Inferior parietal cortex (tissue), 1 donor: ENCODE measurements at regions not wholly inside any gene's neighbourhood (a gene's known extent, or its start where the extent isn't known, plus 50 kb on each side); places are given as distances from the start of the nearest gene placed in this dataset.
"Not testable (repeated sequence)": the region's sequence is repeated elsewhere in the genome, so short reads cannot be mapped to it uniquely, and the experiment has no call there.

Source experiments
- DNase-seq: peaks from one replicate; pipeline ENCODE4 v3.0.0-alpha.2; 2016; ENCODE audit errors: extremely low spot score

DNA sequence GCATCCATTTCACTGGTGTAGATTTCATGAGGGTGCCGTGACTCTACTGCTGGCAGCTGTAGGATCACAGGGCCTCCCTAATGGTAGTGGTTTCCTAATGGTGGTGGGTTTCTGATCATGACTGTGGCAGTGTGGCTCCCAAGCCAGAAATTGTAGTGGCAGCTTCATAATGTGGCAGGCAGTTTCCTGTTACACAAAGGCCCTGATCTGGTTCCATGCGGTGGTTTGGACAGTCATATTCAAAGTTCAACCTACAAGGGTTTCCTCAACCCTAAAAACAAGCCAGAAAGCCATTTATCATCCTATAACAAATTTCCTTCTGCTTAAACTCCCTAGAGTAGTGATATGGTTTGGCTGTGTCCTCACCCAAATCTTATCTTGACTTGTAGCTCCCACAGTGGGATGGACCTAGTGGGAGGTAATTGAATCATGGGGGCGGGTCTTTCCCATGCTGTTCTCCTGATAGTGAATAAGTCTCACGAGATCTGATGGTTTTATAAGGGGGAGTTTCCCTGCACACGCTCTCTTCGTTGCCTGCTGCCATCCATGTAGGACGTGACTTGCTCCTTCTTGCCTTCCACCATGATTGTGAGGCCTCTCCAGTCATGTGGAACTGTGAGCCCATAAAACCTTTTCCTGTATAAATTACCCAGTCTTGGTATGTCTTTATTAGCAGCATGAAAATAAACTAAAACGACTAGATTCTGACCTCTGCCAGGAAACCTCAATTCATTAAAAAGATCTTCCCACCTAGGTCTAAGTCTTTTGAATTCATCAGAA lies 257.1 kb downstream of the EFCAB11 start:
- no peak for DNase-seq

DNA sequence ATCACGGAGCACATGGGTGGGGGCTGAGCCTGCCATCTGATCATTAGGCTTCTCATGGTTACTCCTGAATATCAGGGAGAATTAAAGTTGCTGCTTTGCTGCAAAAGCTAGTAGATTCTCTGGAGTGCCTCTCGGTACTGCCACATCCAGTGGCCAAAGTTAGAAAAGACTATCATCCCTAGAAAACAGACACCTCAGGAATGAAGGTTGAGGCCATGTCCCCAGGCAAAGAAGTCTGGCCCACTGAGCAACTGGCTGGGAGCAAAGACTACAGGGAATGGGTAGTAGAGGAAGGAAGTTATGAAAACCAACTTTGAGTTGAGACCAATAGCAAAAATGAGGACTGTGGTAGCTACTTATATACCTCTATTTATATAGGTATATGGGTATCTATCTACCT lies 258.7 kb downstream of the EFCAB11 start:
- no peak for DNase-seq

DNA sequence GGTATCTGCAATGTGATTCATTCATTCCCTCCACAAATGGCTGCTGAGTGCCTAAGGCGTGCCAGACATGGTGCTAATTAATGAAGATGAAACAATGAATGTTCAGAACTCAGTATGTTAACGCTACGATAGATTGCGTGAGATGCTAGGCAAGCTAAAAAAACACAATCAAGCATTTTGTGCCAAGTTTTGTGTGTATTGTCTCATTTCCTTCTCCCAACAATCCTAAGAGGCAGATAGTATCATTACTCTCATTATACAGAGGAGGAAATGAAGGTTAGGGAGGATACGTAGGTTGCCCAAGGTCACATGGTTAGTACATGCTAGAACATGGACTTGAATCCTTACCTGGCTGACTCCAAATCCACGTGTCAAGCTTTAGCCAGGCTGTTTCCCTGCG lies 264.4 kb downstream of the EFCAB11 start:
- no peak for DNase-seq

DNA sequence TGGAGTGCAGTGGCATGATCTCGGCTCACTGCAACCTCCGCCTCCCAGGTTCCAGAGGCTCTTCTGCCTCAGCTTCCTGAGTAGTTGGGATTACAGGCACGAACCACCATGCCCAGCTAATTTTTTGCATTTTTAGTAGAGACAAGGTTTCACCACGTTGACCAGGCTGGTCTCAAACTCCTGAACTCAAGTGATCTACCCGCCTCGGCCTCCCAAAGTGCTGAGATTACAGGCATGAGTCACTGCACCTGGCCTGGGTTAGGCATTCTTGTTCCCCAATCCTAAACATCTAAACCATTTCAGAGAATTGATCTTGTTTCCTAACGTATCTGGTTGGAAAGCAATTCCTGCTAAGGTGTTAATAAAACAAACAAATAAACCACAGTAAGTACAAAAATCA lies 264.8 kb downstream of the EFCAB11 start:
- not testable (repeated sequence) for DNase-seq

DNA sequence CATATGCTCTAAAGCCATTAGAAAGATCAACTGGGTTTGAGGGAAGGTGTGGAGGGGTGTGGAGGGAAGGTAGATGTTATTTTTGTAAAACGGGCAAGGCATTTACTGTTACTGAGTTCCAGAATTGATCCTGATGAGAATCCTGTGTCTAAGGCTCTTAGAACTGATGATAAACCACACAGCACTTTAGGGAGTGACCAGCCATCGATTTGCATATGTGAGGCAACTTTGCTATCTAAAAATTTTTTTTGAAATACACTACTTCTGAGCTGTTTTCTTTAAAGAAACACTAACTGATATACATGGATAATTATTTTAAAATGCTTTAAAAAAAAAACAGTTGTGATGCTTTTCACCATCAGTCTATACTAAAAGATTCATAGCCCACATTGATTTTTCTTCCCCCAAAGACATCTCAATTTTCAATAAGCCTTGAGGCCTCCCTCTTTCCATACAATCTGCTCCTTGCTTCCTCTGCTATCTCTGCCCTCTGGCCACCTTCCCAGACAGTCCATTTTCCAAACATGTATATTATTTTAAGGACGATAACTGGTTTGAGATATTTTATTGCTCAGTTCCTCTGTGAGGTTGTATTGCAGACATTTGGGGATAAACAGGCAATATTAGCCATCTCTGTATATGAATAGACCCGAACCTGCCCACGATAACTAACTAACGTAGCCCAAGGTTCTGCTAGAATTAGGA lies 265.9 kb downstream of the EFCAB11 start:
- DNase-seq: no peak

DNA sequence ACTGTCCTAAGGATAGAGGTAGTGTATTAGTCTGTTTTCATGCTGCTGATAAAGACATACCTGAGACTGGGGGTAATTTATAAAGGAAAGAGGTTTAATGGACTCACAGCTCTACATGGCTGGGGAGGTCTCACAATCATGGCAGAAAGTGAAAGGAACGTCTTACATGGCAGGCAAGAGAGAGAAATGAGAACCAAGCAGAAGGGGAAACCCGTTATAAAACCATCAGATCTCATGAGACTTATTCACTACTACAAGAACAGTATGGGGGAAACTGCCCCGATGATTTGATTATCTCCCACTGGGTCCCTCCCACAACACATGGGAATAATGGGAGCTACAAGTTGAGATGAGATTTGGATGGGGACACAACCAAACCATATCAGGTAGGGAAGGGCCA lies 267.4 kb downstream of the EFCAB11 start:
- not testable (repeated sequence) for DNase-seq

DNA sequence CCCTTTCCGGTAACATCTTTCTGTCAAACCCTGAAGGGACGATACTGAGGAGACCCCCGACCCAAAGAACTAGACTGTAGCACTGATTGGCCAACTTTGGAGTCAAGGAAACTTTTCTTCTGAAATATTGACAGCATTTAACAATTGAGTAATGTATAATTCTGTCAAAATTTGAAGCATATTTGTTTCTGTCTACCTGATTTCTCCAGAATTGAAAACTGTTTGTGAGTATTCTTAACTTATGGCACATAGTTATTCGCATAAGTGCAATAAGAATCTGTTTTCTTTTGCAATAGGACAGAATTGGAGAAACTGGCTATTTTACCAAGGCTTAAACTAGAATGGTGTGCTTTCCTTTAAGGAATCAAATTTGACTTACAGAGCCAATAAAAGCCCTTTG lies 267.1 kb upstream of the FOXN3 start:
- no peak for DNase-seq

DNA sequence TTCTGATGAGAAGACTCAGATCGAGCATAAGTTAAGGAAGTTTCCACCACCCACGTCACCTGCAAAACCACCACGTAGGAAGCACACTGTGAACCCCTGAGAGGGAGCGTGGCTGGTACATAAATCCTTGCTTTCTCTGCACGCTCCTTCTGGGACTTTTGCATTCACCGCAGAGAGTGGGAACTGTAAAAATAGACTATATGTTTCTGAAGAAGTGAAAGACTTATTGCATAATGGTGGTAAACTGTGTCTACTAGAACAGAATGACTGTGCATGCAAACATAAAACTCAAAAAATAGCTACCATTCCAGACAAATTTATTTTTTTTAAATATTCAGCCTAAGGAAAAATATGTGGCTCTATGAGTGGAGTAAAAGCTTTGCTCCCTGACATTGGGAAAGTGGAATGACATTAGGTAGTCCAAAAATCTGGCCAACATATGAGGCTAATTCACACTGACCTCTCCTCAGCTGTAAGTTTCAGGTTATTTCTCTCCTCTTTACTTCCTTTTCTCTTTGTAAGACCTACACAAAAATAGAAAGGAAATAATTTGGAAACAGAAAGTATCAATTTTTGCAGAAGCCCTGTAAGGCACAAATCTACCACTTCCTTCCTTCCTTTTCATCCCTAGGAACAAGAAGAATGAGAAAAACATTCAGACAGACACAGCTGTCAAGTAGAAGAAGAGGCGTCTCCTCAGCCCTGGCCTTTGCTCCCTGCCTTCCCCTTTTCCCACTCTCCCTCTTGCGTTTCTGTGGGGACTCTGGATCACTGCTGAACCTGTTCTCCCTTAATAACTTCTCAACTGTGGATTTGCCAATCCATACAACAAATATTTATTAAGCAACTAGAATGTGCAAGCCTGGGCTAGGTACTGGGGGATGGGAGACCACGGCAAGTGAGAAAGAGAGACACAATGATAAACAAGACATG lies 264.3 kb upstream of the FOXN3 start:
- peak; percentile 53 for DNase-seq

DNA sequence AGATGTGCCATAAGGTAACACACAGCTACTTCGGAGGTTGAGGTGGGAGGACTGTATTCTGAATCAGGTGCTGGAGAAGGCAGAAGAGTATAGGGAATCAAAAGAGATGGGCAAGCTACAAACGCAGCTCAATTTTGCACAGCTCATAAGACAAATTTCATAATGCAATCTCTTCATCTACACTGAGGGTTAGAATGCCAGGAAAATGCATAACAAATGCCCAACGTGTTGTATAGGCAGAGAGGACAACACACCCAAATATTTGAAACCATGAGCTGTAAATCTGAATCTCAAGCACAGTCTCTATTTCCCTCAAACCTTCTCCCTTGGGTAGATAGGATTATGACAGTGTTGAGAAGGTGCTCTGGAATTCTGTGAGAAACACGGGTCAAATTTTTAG lies 263.1 kb upstream of the FOXN3 start:
- no peak for DNase-seq

DNA sequence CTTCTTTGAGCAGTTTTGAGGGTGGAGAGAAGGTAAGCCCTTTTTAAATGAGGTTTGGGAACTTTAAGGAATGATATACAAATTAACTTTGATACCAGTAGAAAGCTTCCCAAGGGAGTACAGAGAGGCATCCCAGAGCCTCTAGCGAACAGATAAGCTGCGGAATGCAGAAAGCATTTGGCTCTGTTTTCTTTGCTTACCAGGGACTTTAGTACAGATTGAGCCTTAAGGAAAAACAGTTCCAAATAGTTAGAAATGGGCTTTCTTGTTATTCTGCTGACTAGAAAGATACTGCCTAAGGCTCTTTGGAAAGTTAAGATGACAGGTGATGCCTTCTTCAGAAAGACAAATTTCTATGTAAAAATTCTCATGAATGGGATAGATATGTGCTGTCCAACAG lies 261.7 kb upstream of the FOXN3 start:
- no peak for DNase-seq

DNA sequence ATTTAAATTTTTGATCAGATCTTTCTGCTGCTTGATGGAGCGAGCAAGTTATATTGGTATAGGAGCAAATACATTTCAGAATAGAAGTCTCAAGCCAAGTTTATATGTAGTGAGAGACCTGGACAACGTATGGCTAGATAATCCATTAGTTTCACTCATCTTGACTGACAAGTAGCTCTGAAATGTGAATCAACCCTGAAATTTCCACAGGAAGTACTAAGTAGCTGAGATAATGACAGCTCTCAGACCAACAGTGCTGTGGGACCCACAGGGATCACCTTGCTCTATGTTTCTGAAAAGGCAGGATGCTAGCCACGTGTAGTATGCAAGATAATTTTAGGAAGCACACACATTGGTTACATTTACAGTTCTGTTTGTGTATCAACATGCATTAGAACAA lies 258.6 kb upstream of the FOXN3 start:
- no peak for DNase-seq

DNA sequence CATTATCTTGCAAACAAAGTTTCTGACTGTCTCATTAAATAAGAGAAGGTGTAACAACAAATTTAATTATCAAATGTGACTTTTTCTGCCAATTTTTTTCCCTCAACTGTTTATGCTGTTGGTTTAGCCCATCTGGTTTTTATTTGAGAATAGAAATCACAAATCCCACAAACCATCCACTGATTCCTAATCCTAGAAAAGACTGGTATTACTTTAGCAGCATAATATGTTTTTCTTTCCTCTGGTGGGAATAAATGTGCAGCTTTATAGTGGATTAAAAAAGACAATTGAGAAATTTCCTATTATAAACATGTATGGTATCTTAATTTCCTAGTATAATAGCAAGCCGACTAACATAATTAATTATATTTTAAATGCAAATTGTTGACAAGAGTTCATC lies 257.9 kb upstream of the FOXN3 start:
- no peak for DNase-seq

DNA sequence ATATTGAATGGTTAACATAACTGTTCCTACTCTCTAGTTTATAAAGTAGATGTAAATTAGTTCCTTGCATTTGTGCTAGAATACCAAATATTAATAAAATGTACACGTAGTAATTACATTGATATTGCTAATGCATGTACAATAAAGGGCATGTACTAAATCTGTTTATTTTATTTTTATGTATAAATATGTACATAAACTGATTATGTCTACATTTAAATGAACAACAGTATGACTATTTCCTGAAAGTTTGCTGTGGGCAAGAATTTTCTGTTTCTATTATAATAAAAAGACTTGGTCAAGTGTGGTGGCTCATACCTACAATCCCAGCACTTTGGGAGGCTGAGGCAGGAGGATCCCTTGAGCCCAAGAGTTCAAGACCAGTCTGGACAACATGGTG lies 257.2 kb upstream of the FOXN3 start:
- DNase-seq: no peak

DNA sequence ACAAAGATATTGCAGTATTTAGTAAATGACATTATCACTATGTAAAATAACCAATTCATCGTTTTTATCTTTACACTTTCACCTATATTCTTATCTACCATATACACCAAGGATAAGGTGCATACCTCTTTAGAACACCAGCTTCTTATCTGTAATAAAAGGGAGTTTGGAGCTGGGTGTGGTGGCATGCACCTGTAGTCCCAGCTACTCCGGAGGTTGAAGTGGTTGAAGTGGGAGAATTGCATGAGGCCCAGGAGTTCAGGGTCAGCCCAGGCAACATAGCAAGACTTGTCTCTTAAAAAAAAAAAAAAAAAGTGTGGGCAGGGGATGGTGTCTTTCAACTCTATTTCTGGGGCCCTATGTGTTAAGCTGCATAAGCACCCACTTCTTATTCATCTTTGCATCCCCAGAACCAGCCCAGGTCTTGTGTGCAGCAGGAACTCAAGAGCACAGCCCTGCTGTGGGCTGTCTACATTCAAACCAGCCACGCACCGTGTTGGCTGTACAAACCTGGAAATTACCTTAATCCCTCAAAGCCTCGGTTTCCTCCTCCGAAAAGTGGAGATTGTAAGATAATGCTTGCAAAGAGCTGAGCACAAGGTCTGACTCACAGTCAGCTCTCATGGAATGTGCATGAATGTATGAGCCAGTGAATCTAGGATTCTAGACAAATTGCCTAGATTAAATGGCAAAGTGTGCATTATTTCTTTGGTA lies 256.6 kb upstream of the FOXN3 start:
- DNase-seq: no peak

DNA sequence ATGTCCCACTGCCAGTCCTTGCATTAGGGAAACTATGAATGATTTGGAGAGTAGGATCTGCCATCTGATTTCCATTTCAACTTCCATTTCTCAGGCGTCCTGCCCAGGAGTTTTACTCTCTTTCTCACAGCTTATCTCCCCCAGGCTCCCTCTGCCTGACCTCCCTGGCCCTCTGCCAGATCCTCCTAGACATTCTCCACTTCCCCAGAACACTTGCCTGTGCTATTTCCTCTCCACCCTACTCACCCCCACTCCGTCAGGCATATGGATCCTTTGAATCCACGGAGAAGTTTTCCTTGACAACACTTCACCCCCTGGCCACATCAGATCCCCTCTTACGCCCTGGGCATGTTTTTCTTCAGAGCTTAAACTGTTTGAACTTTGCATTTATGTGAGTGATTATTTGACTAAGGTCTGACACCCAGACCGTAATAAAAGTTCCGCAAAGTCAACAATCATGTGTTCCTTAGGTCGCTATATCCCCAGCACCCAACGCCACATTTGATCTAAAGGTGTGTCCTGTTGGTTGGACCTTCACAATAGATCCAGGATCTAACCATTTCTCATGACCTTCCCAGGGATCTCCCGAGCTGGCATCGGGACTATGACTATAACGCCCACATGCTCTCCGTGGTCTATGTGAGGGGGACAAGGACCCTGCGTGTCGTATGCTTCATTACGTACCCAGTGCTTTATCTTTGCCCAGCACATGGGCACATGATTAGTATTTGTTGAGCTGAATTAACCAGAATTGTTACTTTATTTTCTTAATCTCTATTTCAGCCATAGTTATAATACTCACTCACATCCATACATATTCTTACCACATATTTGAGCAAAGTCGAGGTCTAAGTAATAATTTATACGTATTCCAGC lies 255.8 kb upstream of the FOXN3 start:
- DNase-seq: no peak

DNA sequence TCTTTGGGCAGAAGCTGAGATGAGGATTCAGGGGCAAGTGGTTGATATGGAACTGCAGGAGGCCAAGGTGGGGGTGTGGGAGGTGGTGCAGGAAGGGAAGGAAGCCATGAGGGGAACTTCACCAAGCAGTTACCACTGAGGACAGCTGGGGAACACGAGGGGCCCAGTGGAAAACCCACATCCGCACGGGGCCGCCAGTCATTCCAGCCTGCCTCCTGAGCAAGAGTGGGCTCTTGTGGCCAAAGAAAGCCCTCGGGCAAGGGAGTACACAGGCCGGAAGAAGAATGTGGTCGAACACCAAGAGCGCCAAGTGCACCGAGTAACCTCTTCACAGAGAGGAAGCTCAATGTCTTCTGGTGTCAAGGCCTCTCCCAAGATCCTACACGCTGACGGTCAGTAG lies 252.2 kb upstream of the FOXN3 start:
- no peak for DNase-seq

DNA sequence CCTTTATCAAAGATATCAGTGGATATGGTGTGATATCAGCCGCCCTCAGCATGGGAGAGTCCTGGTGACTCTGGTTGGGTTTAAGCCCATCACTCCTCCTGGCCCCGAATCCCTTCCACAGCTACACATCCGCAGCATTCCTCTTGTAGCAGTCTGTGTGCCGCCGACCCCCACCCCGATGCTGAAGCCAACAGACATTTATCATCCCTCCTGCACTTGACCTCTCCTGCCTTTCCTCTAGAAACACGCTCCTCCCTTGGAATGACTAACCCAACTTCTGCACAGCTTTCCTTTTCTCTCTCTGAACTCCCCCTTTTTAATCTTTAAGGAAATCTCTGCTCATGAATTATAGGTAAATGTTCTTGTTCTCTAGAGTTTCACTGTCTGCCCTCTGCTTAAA lies 250.9 kb upstream of the FOXN3 start:
- no peak for DNase-seq

DNA sequence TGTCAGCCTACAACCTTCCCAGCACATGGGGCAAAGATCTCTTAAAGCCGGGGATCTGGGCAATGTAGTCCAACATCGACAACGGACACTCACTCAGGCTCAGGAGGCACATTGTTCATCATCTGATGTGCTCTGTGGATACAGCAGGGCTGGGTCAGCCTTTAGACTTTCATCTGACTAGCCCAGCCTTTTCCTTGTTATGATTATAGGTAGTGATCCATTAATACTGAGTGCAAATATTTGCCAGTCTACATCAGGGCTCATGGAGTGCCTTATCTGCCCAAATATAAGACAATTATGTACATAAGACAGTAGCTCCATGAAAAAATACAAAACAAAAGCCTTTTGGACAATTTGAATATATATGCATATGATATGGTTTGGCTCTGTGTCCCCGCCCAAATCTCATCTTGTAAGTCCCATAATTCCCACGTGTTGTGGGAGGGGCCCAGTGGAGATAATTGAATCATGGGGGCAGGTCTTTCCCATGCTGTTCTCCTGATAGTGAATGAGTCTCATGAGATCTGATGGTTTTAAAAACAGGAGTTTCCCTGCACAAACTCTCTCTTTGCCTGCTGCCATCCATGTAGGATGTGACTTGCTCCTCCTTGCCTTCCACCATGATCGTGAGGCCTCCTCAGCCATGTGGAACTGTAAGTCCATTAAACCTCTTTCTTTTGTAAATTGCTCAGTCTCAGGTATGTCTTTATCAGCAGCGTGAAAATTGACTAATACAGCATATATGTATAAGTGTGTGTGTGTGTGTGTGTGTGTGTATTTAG lies 248.5 kb upstream of the FOXN3 start:
- not testable (repeated sequence) for DNase-seq

DNA sequence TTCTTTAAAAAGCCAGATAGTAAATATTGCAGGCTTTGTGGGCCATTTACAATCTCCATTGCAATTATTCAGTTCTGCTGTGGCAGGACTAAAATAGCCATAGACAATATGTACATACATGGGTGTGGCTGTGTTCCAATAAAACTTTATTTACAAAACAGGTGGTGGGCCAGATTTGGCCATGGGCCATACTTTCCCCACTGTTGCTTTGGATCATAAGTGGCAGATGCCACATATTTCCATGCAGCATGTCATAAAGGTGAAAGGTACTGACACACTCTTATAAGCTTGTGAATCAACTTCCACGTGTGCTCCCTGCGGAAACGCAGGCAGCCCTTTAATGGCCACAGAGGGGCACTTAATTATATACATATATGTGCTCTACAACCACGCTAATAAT lies 244.4 kb upstream of the FOXN3 start:
- DNase-seq: no peak
